Trophoblast cell (in vitro differentiated cells and primary cell): ENCODE measurements at regions not wholly inside any gene's neighbourhood (a gene's known extent, or its start where the extent isn't known, plus 50 kb on each side); places are given as distances from the start of the nearest gene placed in this dataset.

Experiments used
- DNase-seq, 2 donors: peaks; one replicate each; pipeline ENCODE4 v3.0.0-alpha.2; 2016
- H2AFZ ChIP-seq: 2 replicates; pipeline ENCODE4 v1.6.1; 2013; ENCODE audit warnings: low read length, moderate library complexity, mild to moderate bottlenecking; ENCODE audit not compliant: insufficient read depth, poor library complexity
- H2AK5ac ChIP-seq: 2 replicates; pipeline ENCODE4 v1.6.1; 2013; ENCODE audit warnings: mild to moderate bottlenecking, low read length
- H2BK120ac ChIP-seq: 2 replicates; pipeline ENCODE4 v1.6.1; 2013; ENCODE audit warnings: low read length, mild to moderate bottlenecking, moderate library complexity; ENCODE audit not compliant: insufficient read depth, poor library complexity
- H2BK12ac ChIP-seq: 2 replicates; pipeline ENCODE4 v1.6.1; 2013; ENCODE audit warnings: mild to moderate bottlenecking, low read length, moderate library complexity
- H2BK5ac ChIP-seq: 2 replicates; pipeline ENCODE4 v1.6.1; 2013; ENCODE audit warnings: low read length, low read depth, moderate library complexity, mild to moderate bottlenecking; ENCODE audit not compliant: poor library complexity
- H3K14ac ChIP-seq: 2 replicates; pipeline ENCODE4 v1.6.1; 2013; ENCODE audit warnings: mild to moderate bottlenecking, low read length
- H3K18ac ChIP-seq: 2 replicates; pipeline ENCODE4 v1.6.1; 2013; ENCODE audit warnings: mild to moderate bottlenecking, low read length
- H3K23ac ChIP-seq: 2 replicates; pipeline ENCODE4 v1.6.1; 2013; ENCODE audit warnings: low read length
- H3K27ac ChIP-seq: 2 replicates; pipeline ENCODE4 v1.5.1; 2013; ENCODE audit warnings: low read depth, mild to moderate bottlenecking, inconsistent platforms, low read length, moderate library complexity
- H3K27me3 ChIP-seq: 2 replicates; pipeline ENCODE4 v1.6.1; 2013; ENCODE audit warnings: inconsistent platforms, mild to moderate bottlenecking, low read length, moderate library complexity; ENCODE audit not compliant: insufficient read depth
- H3K36me3 ChIP-seq, 2 experiments: 1 replicate in 1 of 2; 2 replicates in 1 of 2; pipeline ENCODE4 v1.6.1; 2013; ENCODE audit warnings: low read length in 2 of 2, mild to moderate bottlenecking in 2 of 2, moderate library complexity in 1 of 2; ENCODE audit not compliant: insufficient read depth in 2 of 2, control insufficient read depth in 1 of 2
- H3K4ac ChIP-seq: 2 replicates; pipeline ENCODE4 v1.6.1; 2013; ENCODE audit warnings: low read depth, mild to moderate bottlenecking, low read length, moderate library complexity
- H3K4me1 ChIP-seq, 2 experiments: 1 replicate in 1 of 2; 2 replicates in 1 of 2; pipeline ENCODE4 v1.6.1; 2013; ENCODE audit warnings: low read length in 2 of 2, mild to moderate bottlenecking in 2 of 2, moderate library complexity in 1 of 2; ENCODE audit not compliant: insufficient read depth in 2 of 2, control insufficient read depth in 1 of 2
- H3K4me2 ChIP-seq: 2 replicates; pipeline ENCODE4 v1.6.1; 2013; ENCODE audit warnings: inconsistent platforms, mild to moderate bottlenecking, low read length, moderate library complexity
- H3K4me3 ChIP-seq: 2 replicates; pipeline ENCODE4 v1.5.1; 2013; ENCODE audit warnings: mild to moderate bottlenecking, low read depth, low read length, inconsistent platforms
- H3K79me1 ChIP-seq: one replicate; pipeline ENCODE4 v1.6.1; 2013; ENCODE audit warnings: low read length
- H3K79me2 ChIP-seq: 2 replicates; pipeline ENCODE4 v1.6.1; 2013; ENCODE audit warnings: low read length, mild to moderate bottlenecking; ENCODE audit not compliant: control insufficient read depth, insufficient read depth, poor library complexity
- H3K9ac ChIP-seq: 2 replicates; pipeline ENCODE4 v1.6.1; 2013; ENCODE audit warnings: mild to moderate bottlenecking, low read length
- H3K9me3 ChIP-seq: 2 replicates; pipeline ENCODE4 v1.6.1; 2013; ENCODE audit warnings: low read depth, mild to moderate bottlenecking, control low read depth, inconsistent platforms, low read length; ENCODE audit not compliant: insufficient read depth
- H4K12ac ChIP-seq: 2 replicates; pipeline ENCODE4 v1.6.1; 2013; ENCODE audit warnings: low read depth, mild to moderate bottlenecking, low read length, moderate library complexity
- H4K8ac ChIP-seq: 2 replicates; pipeline ENCODE4 v1.6.1; 2013; ENCODE audit warnings: low read depth, mild to moderate bottlenecking, low read length, moderate library complexity
- H4K91ac ChIP-seq: one replicate; pipeline ENCODE4 v1.6.1; 2013; ENCODE audit warnings: low read depth, mild to moderate bottlenecking, low read length, moderate library complexity
- WGBS: extraction: QIAGEN DNeasy Blood & Tissue Kit; methylation state at CpG from one replicate; pipeline ENCODE4 v1.1.7; 2013; ENCODE audit warnings: missing lambda C conversion rate; ENCODE audit not compliant: insufficient read length, insufficient coverage; ENCODE audit errors: extremely low coverage; 5-methylcytosine and 5-hydroxymethylcytosine counted together

GRCh38 chr11:134514354-134514951 lies 102.4 kb upstream of the B3GAT1 start:
- Histone ChIP-seq H2BK12ac (no peak overlapping the region), H2BK5ac (no peak overlapping the region), H4K91ac (no peak overlapping the region), H3K4me1 (no peaks in the 10 kb centered on the region), H3K79me1 (no peaks in the 10 kb centered on the region), H3K4ac (no peak overlapping the region), H3K27ac (no peak overlapping the region), H4K8ac (no peak overlapping the region), H2AFZ (no peak overlapping the region), H3K4me3 (no peak overlapping the region), H3K27me3 (no peaks in the 10 kb centered on the region), H2AK5ac (no peak overlapping the region), H3K4me2 (no peak overlapping the region), H3K36me3 (no peaks in the 10 kb centered on the region), H3K9ac (no peak overlapping the region), H3K79me2 (no peaks in the 10 kb centered on the region), H3K18ac (no peak overlapping the region), H3K9me3 (peaks cover 3% of the 10 kb centered on the region), H4K12ac (no peak overlapping the region), H2BK120ac (no peak overlapping the region), H3K23ac (no peak overlapping the region), H3K14ac (no peak overlapping the region)
- DNase-seq = no peak
- no CpG with 5 or more reads among the region's 10 CpGs for WGBS

GRCh38 chr11:134513585-134514120 lies 101.6 kb upstream of the B3GAT1 start:
- Histone ChIP-seq H3K27ac (no peak overlapping the region), H3K14ac (no peak overlapping the region), H3K27me3 (no peaks in the 10 kb centered on the region), H4K12ac (no peak overlapping the region), H3K79me1 (no peaks in the 10 kb centered on the region), H3K18ac (no peak overlapping the region), H3K79me2 (no peaks in the 10 kb centered on the region), H2BK120ac (no peak overlapping the region), H3K23ac (no peak overlapping the region), H3K4me1 (no peaks in the 10 kb centered on the region), H4K91ac (no peak overlapping the region), H2AFZ (no peak overlapping the region), H3K4ac (no peak overlapping the region), H2BK5ac (no peak overlapping the region), H2AK5ac (no peak overlapping the region), H4K8ac (no peak overlapping the region), H3K4me3 (no peak overlapping the region), H3K36me3 (no peaks in the 10 kb centered on the region), H2BK12ac (no peak overlapping the region), H3K4me2 (no peak overlapping the region), H3K9me3 (peaks cover 3% of the 10 kb centered on the region), H3K9ac (no peak overlapping the region)
- DNase-seq = no peak
- no CpG with 5 or more reads among the region's 18 CpGs for WGBS

GRCh38 chr11:134512571-134513538 lies 100.8 kb upstream of the B3GAT1 start:
- H3K79me1 ChIP-seq = no peaks in the 10 kb centered on the region
- no peak for DNase-seq
- H3K27ac ChIP-seq = no peak overlapping the region
- H4K91ac ChIP-seq = no peak overlapping the region
- 100% methylated on average over 1 of the region's 21 CpGs for WGBS
- H2BK12ac ChIP-seq = no peak overlapping the region
- no peak overlapping the region for H2BK5ac ChIP-seq
- H2AK5ac ChIP-seq = no peak overlapping the region
- H3K36me3 ChIP-seq = no peaks in the 10 kb centered on the region
- no peaks in the 10 kb centered on the region for H3K79me2 ChIP-seq
- H2AFZ ChIP-seq = no peak overlapping the region
- H4K8ac ChIP-seq = no peak overlapping the region
- no peaks in the 10 kb centered on the region for H3K27me3 ChIP-seq
- H3K23ac ChIP-seq = no peak overlapping the region
- H3K14ac ChIP-seq = no peak overlapping the region
- peaks cover 3% of the 10 kb centered on the region for H3K9me3 ChIP-seq
- no peak overlapping the region for H3K4me2 ChIP-seq
- H3K4me1 ChIP-seq = no peaks in the 10 kb centered on the region
- no peak overlapping the region for H3K4ac ChIP-seq
- H3K9ac ChIP-seq = no peak overlapping the region
- no peak overlapping the region for H3K4me3 ChIP-seq
- no peak overlapping the region for H3K18ac ChIP-seq
- H2BK120ac ChIP-seq = no peak overlapping the region
- no peak overlapping the region for H4K12ac ChIP-seq

GRCh38 chr11:134512061-134512460 lies 100.0 kb upstream of the B3GAT1 start:
- Histone ChIP-seq H3K4me3 (no peak overlapping the region), H3K79me2 (no peaks in the 10 kb centered on the region), H2BK12ac (no peak overlapping the region), H3K4ac (no peak overlapping the region), H3K4me1 (no peaks in the 10 kb centered on the region), H3K36me3 (no peaks in the 10 kb centered on the region), H3K9ac (no peak overlapping the region), H3K79me1 (no peaks in the 10 kb centered on the region), H3K9me3 (peaks cover 3% of the 10 kb centered on the region), H4K8ac (no peak overlapping the region), H2AK5ac (no peak overlapping the region), H3K27ac (no peak overlapping the region), H3K27me3 (no peaks in the 10 kb centered on the region), H4K12ac (no peak overlapping the region), H4K91ac (no peak overlapping the region), H2BK120ac (no peak overlapping the region), H3K23ac (no peak overlapping the region), H3K4me2 (no peak overlapping the region), H3K18ac (no peak overlapping the region), H2AFZ (no peak overlapping the region), H3K14ac (no peak overlapping the region), H2BK5ac (no peak overlapping the region)
- no peak for DNase-seq
- WGBS = no CpG with 5 or more reads among the region's 7 CpGs
